ENCODE measurements at regions not wholly inside any gene's neighbourhood (a gene's known extent, or its start where the extent isn't known, plus 50 kb on each side); places are given as distances from the start of the nearest gene placed in this dataset.

GRCh38 chr3:193939527-193939926, 196.4 kb upstream of the HES1 start:
- H3K4me3 ChIP-seq = no peak overlapping the region
- DNase-seq (ENCODE audit: low spot score in 2 of 2) = no peak
- peaks cover 6% of the 10 kb centered on the region for H3K4me1 ChIP-seq
- 97% methylated on average over 4 of the region's 4 CpGs for WGBS
- no peak for TF ChIP-seq POLR2AphosphoS5 (IDR thresholded peaks at IDR 0.05)
- TF ChIP-seq EP300 (IDR thresholded peaks at IDR 0.05) = no peak
- TF ChIP-seq CTCF (IDR thresholded peaks at IDR 0.05) = no peak
- TF ChIP-seq POLR2A (IDR thresholded peaks at IDR 0.05) = no peak
- H3K9me3 ChIP-seq = no peaks in the 10 kb centered on the region
- H3K36me3 ChIP-seq = no peaks in the 10 kb centered on the region
- no peak overlapping the region for H3K27ac ChIP-seq
- no peaks in the 10 kb centered on the region for H3K27me3 ChIP-seq

- no peak for DNase-seq (ENCODE audit: low spot score in 2 of 2)
- Histone ChIP-seq H3K36me3 (no peaks in the 10 kb centered on the region), H3K27ac (no peak overlapping the region), H3K4me3 (no peak overlapping the region), H3K27me3 (no peaks in the 10 kb centered on the region), H3K9me3 (no peaks in the 10 kb centered on the region), H3K4me1 (peaks cover 6% of the 10 kb centered on the region)
- TF ChIP-seq POLR2A (IDR thresholded peaks at IDR 0.05) (no peak), CTCF (IDR thresholded peaks at IDR 0.05) (no peak), POLR2AphosphoS5 (IDR thresholded peaks at IDR 0.05) (no peak), EP300 (IDR thresholded peaks at IDR 0.05) (no peak)
- 59% methylated on average over 7 of the region's 7 CpGs for WGBS
Observed at GRCh38 chr3:193940526-193940925, 195.4 kb upstream of the HES1 start.

- Histone ChIP-seq H3K27ac (no peak overlapping the region), H3K36me3 (no peaks in the 10 kb centered on the region), H3K4me1 (peaks cover 6% of the 10 kb centered on the region), H3K4me3 (no peak overlapping the region), H3K9me3 (no peaks in the 10 kb centered on the region), H3K27me3 (no peaks in the 10 kb centered on the region)
- no peak for DNase-seq (ENCODE audit: low spot score in 2 of 2)
- TF ChIP-seq EP300 (IDR thresholded peaks at IDR 0.05) = no peak
- TF ChIP-seq POLR2A (IDR thresholded peaks at IDR 0.05) = no peak
- TF ChIP-seq POLR2AphosphoS5 (IDR thresholded peaks at IDR 0.05) = no peak
- no peak for TF ChIP-seq CTCF (IDR thresholded peaks at IDR 0.05)
- WGBS = 93% methylated on average over 10 of the region's 10 CpGs
Observed at GRCh38 chr3:193941486-193941885, 194.5 kb upstream of the HES1 start.

GRCh38 chr3:193942516-193943055, 193.4 kb upstream of the HES1 start:
- Histone ChIP-seq H3K4me1 (peaks cover 6% of the 10 kb centered on the region), H3K27me3 (no peaks in the 10 kb centered on the region), H3K27ac (no peak overlapping the region), H3K4me3 (no peak overlapping the region), H3K9me3 (no peaks in the 10 kb centered on the region), H3K36me3 (no peaks in the 10 kb centered on the region)
- no peak for DNase-seq (ENCODE audit: low spot score in 2 of 2)
- TF ChIP-seq EP300 (IDR thresholded peaks at IDR 0.05) (no peak), POLR2A (IDR thresholded peaks at IDR 0.05) (no peak), POLR2AphosphoS5 (IDR thresholded peaks at IDR 0.05) (no peak), CTCF (IDR thresholded peaks at IDR 0.05) (no peak)
- WGBS = 81% methylated on average over 8 of the region's 9 CpGs

GRCh38 chr3:193943200-193943599, 192.7 kb upstream of the HES1 start:
- Histone ChIP-seq H3K4me1 (peaks cover 6% of the 10 kb centered on the region), H3K4me3 (no peak overlapping the region), H3K27me3 (no peaks in the 10 kb centered on the region), H3K36me3 (no peaks in the 10 kb centered on the region), H3K9me3 (no peaks in the 10 kb centered on the region), H3K27ac (no peak overlapping the region)
- DNase-seq (ENCODE audit: low spot score in 2 of 2) = no peak
- TF ChIP-seq EP300 (IDR thresholded peaks at IDR 0.05) (no peak), POLR2A (IDR thresholded peaks at IDR 0.05) (no peak)
- 91% methylated on average over 4 of the region's 13 CpGs for WGBS

Measured in suprapubic skin (tissue), 4 donors.